Stimulated activated CD4-positive, alpha-beta T cell treated with anti-CD3 and anti-CD28 coated beads, Interleukin-2, amount 100 ng/mL, for 24 hours (primary cell): ENCODE measurements at regions not wholly inside any gene's neighbourhood (a gene's known extent, or its start where the extent isn't known, plus 50 kb on each side); places are given as distances from the start of the nearest gene placed in this dataset.
"Not testable (repeated sequence)": the region's sequence is repeated elsewhere in the genome, so short reads cannot be mapped to it uniquely, and the experiment has no call there.

Source experiments
- DNase-seq, 2 donors: peaks; one replicate each; pipeline ENCODE4 v3.0.0-alpha.2; 2020

GRCh38 chr3:67064105-67064504, 66.0 kb downstream of the KBTBD8 start:
- DNase-seq = no peak

GRCh38 chr3:67067251-67067650, 69.1 kb downstream of the KBTBD8 start:
- DNase-seq = no peak

DNA sequence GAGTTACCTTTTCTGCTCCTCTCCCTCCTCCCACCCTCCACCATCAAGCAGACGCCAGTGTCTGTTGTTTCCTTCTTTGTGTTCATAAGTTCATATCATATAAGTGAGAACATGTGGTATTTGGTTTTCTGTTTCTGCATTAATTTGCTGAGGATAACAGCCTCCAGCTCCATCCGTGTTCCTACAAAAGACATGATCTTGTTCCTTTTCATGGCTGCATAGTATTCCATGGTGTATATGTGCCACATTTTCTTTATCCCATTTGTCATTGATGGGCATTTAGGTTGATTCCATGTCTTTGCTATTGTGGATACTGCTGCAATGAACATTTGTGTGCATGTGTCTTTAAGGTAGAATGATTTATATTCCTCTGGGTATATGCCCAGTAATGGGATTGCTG, 74.5 kb downstream of the KBTBD8 start:
- DNase-seq = not testable (repeated sequence)

GRCh38 chr3:67073812-67074211, 75.7 kb downstream of the KBTBD8 start:
- DNase-seq = no peak

DNA sequence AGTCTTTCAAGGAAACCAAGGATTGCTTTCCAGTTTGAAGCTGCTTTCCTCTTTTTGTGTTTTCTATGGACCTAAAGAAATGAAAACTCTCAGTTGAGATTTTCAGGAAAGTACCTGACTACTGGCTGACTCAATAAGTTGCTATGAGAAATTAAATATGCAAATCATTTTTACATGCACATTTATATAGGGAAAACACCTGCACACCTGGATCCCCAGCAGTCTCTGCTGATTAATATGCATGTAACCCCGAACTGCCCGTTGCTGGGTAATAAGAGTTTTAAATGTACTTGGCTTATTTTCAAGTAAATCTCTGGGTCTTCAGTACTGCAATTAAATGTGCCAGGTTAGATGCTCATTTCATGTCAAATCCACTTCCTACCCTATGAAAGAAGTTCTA, 77.2 kb downstream of the KBTBD8 start:
- no peak for DNase-seq

DNA sequence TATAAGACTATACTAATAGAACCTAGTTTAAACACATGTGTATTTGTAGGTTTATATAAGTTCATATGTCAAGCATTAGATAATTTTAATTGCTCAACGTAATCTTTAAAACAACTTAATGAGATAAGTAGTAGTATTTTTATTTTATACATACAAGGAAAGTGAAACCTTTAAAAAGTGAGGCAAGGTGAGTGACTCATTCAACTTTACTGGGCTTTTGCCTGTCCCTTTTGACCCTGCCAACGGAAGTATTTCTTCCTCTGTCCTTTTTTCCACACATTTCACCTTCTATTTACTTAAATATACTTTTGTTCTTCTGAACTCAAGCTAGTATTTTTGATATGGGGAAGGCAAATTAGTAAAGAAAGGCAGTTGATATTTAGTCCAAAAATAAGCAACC, 78.5 kb downstream of the KBTBD8 start:
- DNase-seq = no peak

- no peak for DNase-seq
These were observed 79.5 kb downstream of the KBTBD8 start for GRCh38 chr3:67077656-67078055.

GRCh38 chr3:67082533-67083024, 84.5 kb downstream of the KBTBD8 start:
- DNase-seq = no peak

DNA sequence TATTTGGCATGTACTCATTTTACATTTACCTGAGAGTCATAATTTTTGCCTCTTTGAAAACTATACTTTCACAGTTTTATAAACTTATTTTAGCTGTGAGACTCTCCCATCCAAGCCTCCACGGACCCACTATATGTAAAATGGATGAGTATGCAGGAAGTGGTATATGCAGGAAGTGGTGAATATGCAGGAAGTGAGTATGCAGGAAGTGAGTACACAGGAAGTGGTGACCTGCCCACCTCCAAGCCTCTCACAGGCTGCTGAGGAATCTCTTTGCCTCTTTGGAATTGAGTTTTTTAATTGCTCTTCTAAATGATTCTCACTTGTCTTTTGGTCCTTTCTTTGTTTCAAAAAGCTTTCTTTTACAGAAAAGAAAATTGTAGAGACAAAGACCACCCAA, 85.2 kb downstream of the KBTBD8 start:
- peak; percentile 41 to 48 for DNase-seq

- no peak for DNase-seq
These were observed 89.7 kb downstream of the KBTBD8 start for GRCh38 chr3:67087788-67088187.

- DNase-seq = no peak
These were observed 92.4 kb downstream of the KBTBD8 start for GRCh38 chr3:67090474-67090873.

DNA sequence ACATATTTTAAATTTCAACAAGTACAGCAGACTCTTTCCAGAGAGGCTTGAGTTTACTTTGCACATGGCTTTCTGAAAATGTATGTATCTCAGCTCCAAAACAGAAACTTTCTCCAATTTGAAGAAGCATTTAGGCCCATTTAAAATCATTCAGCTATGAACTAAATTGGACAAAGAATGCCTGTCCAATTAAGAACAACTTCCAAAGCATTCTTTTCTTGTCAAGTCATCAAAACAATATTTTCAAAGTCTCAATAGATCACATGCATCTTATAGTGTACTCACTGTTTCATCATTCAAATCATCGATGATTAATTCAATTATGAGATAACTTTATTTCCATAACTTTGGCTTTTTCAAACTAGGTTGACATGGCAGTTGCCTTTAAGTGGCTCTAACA, 95.2 kb downstream of the KBTBD8 start:
- no peak for DNase-seq

DNA sequence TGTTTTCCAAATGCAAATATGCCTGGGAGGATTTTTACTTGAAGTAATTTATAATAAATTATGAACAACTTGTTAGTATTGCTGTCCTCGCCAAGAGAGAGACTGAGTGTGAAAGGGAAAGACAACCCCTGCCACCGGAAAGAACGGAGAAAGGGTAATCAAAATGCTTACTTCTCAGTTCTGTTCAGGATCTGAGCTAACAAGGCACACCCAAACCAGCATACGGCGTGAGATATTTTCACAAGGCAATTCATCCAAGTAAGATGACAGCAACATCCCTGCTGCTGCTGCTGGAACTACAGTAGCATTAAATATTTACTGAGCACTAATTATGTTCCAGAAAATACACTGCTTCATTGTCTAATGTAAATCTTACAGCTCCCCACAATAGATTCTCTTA, 96.1 kb downstream of the KBTBD8 start:
- no peak for DNase-seq

DNA sequence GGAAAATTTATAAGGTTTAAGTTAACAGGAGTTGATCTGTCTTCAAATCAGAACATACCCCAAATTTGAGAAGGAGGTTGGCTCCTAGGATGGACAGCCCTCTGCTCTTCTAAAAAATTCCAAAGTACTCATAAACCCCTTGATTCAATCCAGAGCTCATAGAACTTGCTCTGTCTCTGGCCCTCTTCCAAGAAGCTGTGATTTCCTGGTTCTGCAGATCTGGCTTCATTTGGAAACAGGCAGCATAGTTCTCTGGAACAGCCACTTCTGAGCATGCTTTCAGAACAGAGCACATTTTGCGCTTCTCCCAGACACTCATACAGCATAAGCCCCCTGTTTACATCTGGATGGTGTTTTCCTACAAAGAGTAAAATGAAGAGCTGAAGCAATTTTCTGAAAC, 96.7 kb downstream of the KBTBD8 start:
- no peak for DNase-seq

GRCh38 chr3:67104388-67104787, 106.3 kb downstream of the KBTBD8 start:
- no peak for DNase-seq

GRCh38 chr3:67106874-67107273, 108.8 kb downstream of the KBTBD8 start:
- no peak for DNase-seq

DNA sequence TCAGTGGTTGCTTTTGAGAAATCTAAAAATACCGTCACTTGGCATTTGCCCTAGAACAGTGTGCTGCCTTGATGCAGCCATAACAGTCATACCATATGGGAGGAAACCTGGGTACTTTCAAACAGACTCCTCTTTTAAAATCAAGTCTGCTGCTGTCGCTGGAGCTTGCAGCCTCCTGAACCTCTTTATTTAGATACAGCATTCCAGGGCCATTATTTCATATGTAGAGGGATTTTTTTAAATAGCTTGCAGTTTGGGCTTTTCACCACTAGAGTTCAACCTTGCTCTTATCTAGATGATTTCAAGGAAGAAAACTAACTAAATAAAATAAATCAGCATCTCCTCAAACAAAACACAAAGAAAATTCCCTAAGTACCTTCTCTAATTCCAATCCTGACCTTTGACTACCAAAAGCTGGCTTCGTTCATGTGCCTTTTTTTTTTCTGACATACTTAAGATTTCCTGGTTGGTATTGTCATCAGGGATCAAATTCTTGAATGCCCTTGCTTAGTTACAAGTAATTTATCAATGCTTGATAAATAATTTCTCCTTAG, 111.6 kb downstream of the KBTBD8 start:
- DNase-seq = no peak

DNA sequence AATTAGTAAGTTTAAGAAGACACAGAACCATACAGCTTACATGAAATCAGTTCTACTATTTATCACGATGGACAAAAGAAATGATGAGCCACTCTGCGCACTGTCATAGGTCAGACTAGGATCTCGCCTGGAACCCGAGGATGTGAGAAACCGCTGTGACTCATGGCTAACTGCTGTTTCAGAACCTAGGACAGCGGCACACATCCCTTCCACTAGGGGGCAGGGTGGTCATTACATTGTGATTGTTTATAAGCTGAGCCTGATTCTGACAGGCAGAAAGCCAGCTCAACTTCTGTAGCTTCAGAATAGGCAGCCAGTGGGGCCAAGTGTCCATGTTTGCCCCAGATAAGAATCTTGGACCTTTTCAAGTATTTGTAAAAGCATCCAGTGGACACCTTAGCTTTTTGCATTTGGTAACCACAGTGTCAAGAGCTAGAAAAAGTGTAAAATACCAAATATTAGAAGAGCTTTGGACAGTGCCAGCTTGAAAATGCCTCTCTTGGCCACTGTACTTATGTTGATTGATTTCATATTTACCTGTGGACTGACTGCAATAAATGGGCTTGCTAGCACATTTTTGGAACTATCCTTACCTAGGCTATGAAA, 115.8 kb downstream of the KBTBD8 start:
- peak; percentile 82 to 85 for DNase-seq

- DNase-seq = no peak
These were observed 120.0 kb downstream of the KBTBD8 start for GRCh38 chr3:67118122-67118521.

GRCh38 chr3:67118635-67119034, 120.5 kb downstream of the KBTBD8 start:
- no peak for DNase-seq

GRCh38 chr3:67123914-67124313, 125.8 kb downstream of the KBTBD8 start:
- DNase-seq = no peak

GRCh38 chr3:67127254-67127653, 129.1 kb downstream of the KBTBD8 start:
- DNase-seq = no peak

GRCh38 chr3:67142432-67142831, 144.3 kb downstream of the KBTBD8 start:
- DNase-seq = no peak

- DNase-seq = no peak
These were observed 147.6 kb downstream of the KBTBD8 start for GRCh38 chr3:67145738-67146137.

GRCh38 chr3:67154429-67154828, 156.3 kb downstream of the KBTBD8 start:
- DNase-seq = no peak
